ENCODE measurements at regions not wholly inside any gene's neighbourhood (a gene's known extent, or its start where the extent isn't known, plus 50 kb on each side); places are given as distances from the start of the nearest gene placed in this dataset.

DNA sequence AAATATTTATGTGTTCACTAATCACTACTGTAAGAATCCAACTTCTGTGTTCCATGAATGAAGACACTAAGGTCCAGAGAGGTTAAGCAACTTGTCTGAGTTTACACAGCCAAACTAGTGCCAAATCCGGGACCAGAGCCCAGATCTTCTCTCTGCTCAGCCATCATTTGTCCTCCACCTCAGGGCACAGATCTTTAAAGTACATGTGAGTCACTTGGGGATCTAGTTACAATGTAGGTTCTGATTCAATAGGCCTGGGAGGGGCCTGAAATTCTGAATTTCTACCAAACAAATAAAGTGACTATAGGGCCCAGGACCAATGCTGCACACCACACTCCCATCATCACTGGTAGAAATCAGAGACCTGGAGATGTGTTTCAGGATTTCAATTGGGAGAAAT, 162.9 kb downstream of the GXYLT1 start:
- no peak for DNase-seq (ENCODE audit: low read depth in 2 of 2)

DNA sequence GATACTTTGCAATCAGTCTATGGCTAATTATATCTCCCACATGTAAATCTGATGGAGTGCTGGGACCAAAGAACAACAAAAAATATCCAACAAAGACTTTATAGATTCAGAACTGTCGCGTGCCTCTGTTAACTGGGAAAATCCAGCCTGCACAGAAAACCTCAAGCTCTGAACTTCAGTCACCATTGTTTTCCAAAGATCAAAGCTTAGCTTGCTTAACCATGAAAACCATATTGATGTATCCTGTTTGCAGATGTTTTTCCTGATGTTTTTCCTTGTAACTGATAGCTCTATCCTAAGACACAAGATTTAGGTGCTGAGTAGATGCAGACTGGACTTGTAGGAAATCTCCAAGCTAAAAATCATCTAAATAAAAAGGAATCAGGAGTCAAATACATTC, 163.7 kb downstream of the GXYLT1 start:
- no peak for DNase-seq (ENCODE audit: low read depth in 2 of 2)

DNA sequence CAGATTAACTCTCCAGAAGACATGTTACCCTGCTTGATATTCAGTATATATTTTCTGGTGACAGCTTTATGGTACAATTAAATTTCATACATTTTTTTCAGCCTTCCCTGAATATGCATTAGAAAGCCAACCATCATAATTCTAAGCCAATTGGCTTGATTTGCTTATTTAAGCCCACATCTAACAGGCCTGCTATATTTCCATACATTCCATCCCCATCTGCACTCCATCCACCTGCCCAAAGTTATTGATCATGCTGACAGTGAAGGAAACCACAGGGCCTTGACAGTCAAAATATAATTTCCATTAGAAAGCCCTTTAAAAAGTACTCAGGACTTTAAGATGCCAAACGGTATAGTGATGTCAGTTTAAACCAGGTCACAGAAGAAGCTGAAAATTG, 164.3 kb downstream of the GXYLT1 start:
- no peak for DNase-seq (ENCODE audit: low read depth in 2 of 2)

GRCh38 chr12:41979574-41979973, 165.1 kb downstream of the GXYLT1 start:
- DNase-seq (ENCODE audit: low read depth in 2 of 2) = no peak

DNA sequence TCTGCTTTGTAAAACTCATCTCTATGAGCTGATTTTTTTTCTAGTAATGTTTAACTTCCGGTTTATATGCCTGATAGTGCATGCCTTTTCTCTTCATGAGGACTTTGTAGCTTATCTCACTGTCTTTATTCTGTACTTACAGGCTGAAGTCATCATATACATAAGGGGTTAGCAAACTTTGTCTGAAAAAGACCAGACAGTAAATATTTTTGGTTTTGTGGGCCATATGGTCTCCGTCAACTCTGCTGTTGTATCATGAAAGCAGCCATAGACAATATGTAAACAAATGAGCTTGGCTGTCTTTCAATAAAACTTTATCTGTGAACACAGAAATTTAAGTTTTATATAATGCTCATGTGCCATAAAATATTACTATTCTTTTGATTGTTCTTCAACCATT, 172.1 kb downstream of the GXYLT1 start:
- DNase-seq (ENCODE audit: low read depth in 2 of 2) = no peak

GRCh38 chr12:41972196-41972595, 172.5 kb downstream of the GXYLT1 start:
- DNase-seq (ENCODE audit: low read depth in 2 of 2) = no peak

- DNase-seq (ENCODE audit: low read depth in 2 of 2) = no peak
These were observed 173.9 kb downstream of the GXYLT1 start for GRCh38 chr12:41970744-41971143.

DNA sequence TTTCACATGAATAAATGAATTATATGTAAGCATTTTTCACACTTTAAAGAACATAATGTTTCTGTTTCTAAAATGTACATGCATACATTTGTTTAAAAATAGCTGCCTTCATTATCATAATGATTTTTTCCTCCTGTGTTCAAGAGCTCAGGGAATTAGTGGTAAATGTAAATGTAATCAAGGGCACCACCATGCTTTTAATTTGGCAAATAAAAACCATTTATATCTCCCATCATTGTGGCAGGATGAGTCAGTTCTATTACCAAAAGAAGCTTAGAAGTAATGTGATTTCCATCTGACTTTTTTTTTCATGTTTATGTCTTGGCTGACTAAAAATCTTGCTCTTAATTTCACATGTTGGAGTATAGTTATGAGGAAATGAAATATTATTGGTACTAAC, 176.1 kb downstream of the GXYLT1 start:
- DNase-seq (ENCODE audit: low read depth in 2 of 2) = no peak

GRCh38 chr12:41967668-41968500, 176.8 kb downstream of the GXYLT1 start:
- no peak for DNase-seq (ENCODE audit: low read depth in 2 of 2)

GRCh38 chr12:41966916-41967315, 177.8 kb downstream of the GXYLT1 start:
- no peak for DNase-seq (ENCODE audit: low read depth in 2 of 2)

DNA sequence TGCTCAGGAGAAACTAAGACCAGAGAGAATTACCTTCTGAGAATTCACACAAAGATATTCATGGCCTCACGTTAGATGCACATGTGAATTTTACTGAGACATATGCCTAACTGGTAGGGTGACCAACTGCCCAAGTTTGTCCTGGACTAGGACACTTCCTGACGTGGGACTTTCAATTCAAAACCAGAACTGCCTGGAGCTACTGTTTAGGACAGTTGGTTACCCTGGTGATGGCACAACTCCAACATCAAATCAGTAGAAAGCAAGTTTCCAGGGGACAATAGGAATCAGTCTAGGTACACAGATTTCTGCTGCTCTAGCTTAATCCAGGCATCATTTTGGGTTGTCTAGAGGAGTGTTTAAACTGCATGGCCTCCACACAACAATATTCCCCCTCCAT, 178.7 kb downstream of the GXYLT1 start:
- DNase-seq (ENCODE audit: low read depth in 2 of 2) = no peak

DNA sequence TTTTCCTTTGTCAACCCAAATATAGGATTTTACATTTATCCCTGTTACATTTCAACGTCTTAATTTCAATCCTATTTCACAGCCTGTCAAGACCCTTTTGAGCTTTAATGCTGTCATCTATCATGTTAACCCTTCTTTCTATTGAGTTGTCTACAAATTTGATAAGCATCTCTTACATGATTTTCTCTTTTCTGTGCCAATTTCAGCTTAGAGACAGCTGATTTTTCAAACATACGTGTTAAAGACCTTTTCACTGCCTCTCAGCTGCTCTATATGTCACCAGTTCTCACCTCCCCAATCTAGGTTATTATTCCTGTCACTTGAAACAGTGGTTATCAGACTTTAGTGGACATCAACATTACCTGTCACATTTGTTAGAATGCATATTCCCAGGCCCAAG, 181.3 kb downstream of the GXYLT1 start:
- DNase-seq (ENCODE audit: low read depth in 2 of 2) = no peak

- DNase-seq (ENCODE audit: low read depth in 2 of 2) = no peak
These were observed 182.5 kb downstream of the GXYLT1 start for GRCh38 chr12:41962171-41962572.

- DNase-seq (ENCODE audit: low read depth in 2 of 2) = no peak
These were observed 185.4 kb downstream of the GXYLT1 start for GRCh38 chr12:41959271-41959670.

GRCh38 chr12:41956353-41956752, 188.3 kb downstream of the GXYLT1 start:
- no peak for DNase-seq (ENCODE audit: low read depth in 2 of 2)

DNA sequence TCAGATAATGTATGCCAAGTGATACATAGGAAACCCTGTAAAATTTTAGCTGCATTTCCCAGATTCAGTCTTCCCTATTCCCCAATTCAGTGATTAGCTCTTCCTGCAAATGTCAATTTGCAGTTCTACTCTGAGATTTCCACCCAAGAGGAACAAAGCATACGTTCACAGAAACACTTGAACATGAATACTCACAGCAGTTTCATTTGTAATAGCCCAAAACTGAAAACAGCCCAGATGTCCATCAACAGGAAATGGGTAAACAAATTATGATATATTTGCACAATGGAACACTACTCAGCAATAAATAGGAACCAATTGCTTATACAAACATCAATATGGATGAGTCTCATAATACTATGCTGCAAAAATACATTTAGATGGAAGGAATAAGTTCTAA, 194.2 kb downstream of the GXYLT1 start:
- DNase-seq (ENCODE audit: low read depth in 2 of 2) = no peak

- no peak for DNase-seq (ENCODE audit: low read depth in 2 of 2)
These were observed 198.6 kb downstream of the GXYLT1 start for GRCh38 chr12:41946106-41946505.

- DNase-seq (ENCODE audit: low read depth in 2 of 2) = no peak
These were observed 200.5 kb downstream of the GXYLT1 start for GRCh38 chr12:41944216-41944615.

DNA sequence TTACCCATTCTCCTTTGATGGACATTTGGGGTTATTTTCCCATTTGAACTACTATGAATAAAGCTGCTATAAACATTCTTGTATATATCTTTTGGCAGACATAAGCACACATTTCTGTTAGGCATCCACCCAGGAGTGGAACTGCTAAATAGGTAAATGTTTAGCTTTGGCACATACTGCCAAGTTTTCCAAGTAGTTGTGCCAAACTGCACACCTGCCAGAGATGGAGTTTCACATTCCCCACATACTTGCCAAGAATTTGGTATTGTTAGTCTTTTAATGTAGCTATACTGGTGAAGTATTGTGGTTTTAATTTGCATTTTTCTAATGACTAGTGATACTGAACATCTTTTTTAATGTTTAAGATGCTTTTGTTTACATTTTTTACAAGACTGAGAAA, 201.0 kb downstream of the GXYLT1 start:
- no peak for DNase-seq (ENCODE audit: low read depth in 2 of 2)

DNA sequence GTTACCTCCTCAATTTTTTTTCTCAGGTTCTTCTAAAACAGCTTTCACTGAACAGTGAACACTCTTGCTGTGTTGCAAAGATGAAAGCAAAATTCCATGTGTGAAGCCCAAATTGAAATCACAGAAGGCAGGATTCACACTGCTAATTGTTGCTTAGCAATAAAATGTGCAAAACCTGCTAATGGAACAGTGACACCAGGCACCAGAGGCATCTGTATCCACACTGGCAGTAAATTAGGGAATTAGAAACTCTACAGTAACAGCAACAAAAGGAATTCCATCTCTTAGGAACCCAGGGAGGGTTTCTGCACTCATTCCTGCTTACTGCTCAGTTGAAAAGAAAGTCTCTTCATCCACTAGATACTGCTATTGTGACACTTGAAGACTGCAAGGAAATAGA, 202.3 kb downstream of the GXYLT1 start:
- DNase-seq (ENCODE audit: low read depth in 2 of 2) = no peak

DNA sequence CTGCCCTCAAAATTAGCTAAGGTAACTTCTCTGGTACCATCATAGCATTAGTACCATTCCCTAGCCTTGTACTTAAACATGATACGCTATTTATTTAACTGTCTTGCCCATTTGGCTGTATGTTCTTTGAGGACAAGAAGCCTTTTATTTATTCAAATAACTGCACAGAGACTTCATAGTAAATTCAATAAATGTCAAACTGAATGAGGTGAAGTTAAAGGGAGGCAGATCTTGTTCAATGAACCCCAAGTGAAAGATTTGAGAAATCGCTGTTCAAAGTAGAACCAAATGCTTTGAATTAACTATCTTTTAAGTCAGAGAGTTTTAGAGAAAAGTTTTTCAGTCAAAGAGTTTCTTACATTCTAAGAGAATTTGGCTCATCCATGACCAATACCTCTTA, 203.6 kb downstream of the GXYLT1 start:
- DNase-seq (ENCODE audit: low read depth in 2 of 2) = no peak

- no peak for DNase-seq (ENCODE audit: low read depth in 2 of 2)
These were observed 204.1 kb downstream of the GXYLT1 start for GRCh38 chr12:41940571-41940970.

GRCh38 chr12:41936333-41936732, 208.3 kb downstream of the GXYLT1 start:
- no peak for DNase-seq (ENCODE audit: low read depth in 2 of 2)

DNA sequence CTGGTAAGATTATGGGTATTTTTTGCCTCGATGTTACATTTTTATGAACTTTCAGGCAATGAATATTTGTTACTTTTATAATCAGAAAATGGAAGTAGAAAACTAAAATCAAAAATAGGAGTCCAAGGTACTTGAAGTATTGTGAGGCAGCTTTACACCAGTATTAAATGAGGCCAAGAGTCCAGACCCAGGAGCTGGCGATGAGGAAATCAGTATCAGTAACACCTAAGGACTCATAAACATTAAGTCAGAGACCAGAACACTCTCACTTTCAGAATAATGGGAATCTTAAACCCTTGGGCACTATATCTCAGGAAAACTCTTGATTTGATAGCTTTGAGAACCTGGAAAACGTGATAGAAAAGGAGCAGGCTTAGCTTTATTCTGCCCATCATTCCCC, 208.8 kb downstream of the GXYLT1 start:
- DNase-seq (ENCODE audit: low read depth in 2 of 2) = no peak

All from stimulated activated CD4-positive, alpha-beta T cell treated with anti-CD3 and anti-CD28 coated beads, Interleukin-12 subunit alpha, Interleukin-12 subunit beta, amount 100 ng/mL, for 24 hours (primary cell).